Fibroblast of the aortic adventitia (primary cell): ENCODE measurements at regions not wholly inside any gene's neighbourhood (a gene's known extent, or its start where the extent isn't known, plus 50 kb on each side); places are given as distances from the start of the nearest gene placed in this dataset.
"Not testable (repeated sequence)": the region's sequence is repeated elsewhere in the genome, so short reads cannot be mapped to it uniquely, and the experiment has no call there.

Source experiments
- DNase-seq: peaks from one replicate; pipeline ENCODE4 v3.0.0-alpha.2; 2010; ENCODE audit warnings: low read depth
- H3K4me3 ChIP-seq: 2 replicates; pipeline ENCODE4 v1.5.1; 2011; ENCODE audit warnings: low read depth, mild to moderate bottlenecking, control low read depth, low read length, moderate library complexity
- TF ChIP-seq, protein P1 (sequence below): IDR thresholded peaks from 2 replicates; pipeline ENCODE4 v1.5.1; 2011; ENCODE audit warnings: mild to moderate bottlenecking, low read length, control low read depth, inconsistent platforms; ENCODE audit not compliant: insufficient read depth

DNA sequence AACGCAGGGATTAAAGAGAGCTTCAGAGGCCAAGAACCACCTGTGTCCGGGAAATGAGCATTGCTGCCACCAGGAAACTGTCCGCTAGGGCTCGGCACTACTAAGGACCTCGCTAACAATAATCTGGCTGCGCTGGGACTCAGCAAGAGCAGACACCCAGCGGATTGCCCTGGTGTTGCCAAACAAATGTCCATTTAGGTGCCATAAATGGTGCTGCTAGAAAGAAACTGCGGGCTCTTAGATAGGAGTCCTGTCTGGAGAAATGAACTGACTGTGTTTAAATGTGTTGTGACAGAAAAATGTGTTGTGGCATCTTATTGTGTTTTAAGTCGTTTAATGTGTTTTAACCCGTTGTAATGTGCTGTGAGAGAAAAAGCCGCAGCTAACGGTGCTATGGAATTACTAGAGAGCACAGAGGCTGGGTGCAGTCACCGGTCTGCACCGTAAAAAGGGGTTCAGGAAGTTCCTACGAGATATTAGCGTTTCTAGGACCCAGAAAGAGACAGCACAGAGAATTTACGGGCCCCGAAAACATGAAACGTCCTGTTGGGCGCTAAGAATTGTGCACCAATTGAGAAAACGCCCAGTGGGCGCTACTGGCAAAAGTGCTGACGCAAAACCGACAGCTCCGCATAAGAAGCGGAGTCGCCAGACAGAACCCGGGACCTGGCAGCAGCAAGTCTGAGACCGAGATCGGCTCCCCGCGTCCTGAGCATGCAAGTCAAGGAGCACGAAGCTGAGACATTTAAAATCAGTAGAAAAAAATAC lies 90.6 kb downstream of the ANXA2R start:
- peak; percentile 82 for DNase-seq
- H3K4me3 ChIP-seq: peak overlapping the region; percentile 63
- TF ChIP-seq, protein P1, sequence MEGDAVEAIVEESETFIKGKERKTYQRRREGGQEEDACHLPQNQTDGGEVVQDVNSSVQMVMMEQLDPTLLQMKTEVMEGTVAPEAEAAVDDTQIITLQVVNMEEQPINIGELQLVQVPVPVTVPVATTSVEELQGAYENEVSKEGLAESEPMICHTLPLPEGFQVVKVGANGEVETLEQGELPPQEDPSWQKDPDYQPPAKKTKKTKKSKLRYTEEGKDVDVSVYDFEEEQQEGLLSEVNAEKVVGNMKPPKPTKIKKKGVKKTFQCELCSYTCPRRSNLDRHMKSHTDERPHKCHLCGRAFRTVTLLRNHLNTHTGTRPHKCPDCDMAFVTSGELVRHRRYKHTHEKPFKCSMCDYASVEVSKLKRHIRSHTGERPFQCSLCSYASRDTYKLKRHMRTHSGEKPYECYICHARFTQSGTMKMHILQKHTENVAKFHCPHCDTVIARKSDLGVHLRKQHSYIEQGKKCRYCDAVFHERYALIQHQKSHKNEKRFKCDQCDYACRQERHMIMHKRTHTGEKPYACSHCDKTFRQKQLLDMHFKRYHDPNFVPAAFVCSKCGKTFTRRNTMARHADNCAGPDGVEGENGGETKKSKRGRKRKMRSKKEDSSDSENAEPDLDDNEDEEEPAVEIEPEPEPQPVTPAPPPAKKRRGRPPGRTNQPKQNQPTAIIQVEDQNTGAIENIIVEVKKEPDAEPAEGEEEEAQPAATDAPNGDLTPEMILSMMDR: peak; percentile 61

DNA sequence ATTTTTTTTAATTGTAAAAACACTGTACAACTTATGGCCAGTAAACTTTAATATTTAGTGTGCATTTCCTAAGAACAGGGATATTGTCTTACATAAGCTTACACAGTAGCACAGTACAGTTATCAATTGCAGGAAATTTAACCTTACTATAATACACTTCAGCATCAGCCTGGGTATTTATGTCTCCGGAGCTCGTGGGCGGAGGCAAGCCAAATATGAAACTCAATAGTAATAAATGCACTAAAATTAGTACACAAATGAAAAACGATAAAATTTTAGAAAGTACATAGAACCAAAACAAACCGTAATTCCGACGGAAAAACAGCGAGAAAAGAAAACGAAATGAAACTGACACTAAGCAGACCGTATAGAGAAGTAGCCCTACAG lies 91.2 kb downstream of the ANXA2R start:
- DNase-seq: no peak
- TF ChIP-seq, protein P1: no peak
- H3K4me3 ChIP-seq: peak overlapping the region; percentile 63

DNA sequence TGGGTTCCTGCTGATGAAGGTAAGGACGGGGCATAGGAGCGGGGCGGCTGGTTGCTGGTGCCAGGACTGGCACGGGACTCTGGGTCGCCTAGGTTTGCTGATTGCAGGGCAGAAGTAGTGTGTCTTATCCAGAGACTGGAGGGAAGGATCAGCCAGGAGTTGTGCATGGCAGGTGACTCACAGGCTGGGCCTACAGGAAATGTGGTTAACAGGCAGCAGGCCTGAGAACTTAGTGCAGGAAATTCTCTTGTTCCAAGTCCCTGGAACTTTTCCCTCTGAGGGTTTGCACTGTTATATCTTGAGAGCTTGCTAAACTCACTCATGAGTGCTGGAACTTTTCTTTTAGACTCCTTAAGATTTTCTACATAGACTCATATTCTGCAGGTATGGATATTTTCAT lies 95.1 kb downstream of the ANXA2R start:
- H3K4me3 ChIP-seq: no peak overlapping the region
- TF ChIP-seq, protein P1: no peak
- DNase-seq: peak; percentile 93

DNA sequence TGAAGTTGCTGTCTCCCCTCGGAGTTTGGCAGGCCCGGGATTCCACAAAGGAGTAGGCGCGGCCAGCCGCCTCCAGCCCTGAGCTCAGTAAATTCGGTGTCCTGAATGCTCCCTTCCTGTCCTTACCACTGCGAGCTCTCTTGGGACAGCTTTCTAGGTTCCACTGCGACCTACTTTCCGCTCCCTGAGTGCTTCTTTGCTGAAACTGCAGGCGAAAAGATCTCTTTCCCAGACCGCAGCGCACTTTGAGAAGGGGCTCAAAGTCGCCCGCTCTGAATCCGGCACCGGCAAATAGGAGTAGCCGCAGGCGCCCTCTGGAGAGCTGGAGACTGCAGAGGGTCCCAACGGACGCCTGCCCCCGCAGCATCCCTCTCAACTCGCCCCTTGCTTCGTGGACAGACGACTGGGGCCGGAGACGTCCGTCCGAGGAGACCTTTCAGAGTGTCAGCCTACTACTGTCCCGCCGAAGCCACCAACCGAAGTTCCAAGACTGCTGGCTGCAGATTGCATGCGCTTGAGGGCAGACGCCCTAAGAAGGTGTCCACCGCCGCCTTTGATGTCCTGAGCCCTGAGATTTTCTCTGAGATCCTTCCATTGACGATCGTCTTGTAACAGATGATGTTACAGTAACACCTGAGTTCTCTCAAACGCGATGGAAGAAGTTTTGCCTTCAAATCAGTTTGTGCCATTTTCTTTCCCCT lies 96.0 kb downstream of the ANXA2R start:
- DNase-seq: no peak
- H3K4me3 ChIP-seq: peak overlapping the region; percentile 34
- TF ChIP-seq, protein P1: no peak

DNA sequence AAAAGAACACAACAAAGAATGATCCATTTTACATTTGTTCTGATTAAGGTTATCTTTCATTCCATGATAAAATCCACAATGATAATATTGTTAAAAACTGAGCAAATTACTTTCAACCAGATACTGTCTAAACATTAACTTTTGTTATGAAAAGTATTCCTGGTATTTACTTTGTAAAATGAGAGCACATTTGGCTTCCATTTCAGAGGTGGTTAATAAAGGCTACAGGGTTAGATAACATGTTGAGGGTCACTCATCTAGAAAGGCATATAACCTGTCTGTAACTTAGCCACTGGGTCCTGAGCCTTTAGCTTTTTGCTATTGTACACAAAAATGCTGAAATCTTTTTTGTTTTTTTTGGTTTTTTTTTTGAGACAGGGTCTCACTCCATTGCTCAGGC lies 99.3 kb downstream of the ANXA2R start:
- DNase-seq: no peak
- TF ChIP-seq, protein P1: no peak
- no peak overlapping the region for H3K4me3 ChIP-seq

DNA sequence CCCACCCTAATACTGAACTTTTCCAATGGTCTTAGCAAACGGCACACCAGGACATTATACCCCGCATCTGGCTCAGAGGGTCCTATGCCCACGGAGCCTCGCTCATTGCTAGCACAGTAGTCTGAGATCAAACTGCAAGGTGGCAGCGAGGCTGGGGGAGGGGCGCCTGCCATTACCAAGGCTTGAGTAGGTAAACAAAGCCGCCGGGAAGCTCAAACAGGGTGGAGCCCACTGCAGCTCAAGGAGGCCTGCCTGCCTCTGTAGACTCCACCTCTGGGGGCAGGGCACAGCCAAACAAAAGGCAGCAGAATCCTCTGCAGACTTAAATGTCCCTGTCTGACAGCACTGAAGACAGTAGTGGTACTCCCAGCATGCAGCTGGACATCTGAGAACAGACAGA lies 108.1 kb downstream of the ANXA2R start:
- DNase-seq, H3K4me3 ChIP-seq: not testable (repeated sequence)

DNA sequence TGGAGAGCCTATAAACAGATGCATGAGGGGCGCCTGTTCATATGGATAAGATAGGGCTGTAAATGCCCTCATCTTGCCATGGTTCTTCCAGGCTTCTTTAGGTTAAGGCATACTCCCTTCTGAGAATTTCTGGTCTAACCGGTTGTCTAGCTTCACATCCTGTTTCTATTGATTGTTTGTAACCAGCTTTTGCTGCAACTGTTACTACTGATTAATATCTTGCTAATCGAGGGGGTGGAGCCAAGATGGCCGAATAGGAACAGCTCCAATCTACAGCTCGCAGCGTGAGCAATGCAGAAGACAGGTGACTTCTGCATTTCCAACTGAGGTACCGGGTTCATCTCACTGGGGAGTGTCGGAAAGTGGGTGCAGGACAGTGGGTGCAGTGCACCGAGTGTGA lies 108.7 kb downstream of the ANXA2R start:
- not testable (repeated sequence) for H3K4me3 ChIP-seq, DNase-seq

DNA sequence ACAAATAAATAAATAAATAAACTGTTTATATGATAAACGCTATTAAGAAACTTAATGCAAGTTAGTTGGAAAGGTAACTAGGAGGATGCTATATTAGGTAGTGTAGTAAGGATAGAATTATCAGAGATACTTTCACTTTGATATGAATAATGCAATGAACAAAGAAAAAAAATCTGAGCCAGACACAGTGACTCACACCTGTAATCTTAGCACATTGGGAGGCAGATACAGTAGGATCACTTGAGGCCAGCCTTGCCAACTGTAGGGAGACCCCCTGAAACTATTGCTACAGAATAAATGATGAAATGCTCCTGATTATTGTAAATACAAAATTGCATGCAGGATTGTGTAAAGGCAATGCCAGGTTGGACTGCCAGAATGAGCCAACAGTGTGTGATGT lies 109.2 kb downstream of the ANXA2R start:
- DNase-seq: peak; percentile 40
- no peak overlapping the region for H3K4me3 ChIP-seq
- TF ChIP-seq, protein P1: no peak
